DMS 273 (cell line): ENCODE measurements at regions not wholly inside any gene's neighbourhood (a gene's known extent, or its start where the extent isn't known, plus 50 kb on each side); places are given as distances from the start of the nearest gene placed in this dataset.
A peak's percentile ranks its signal among the peaks of the same experiment; 100 is the strongest.

Experiments used
- DNase-seq: peaks from one replicate; lab custom pipeline; 2025; ENCODE audit not compliant: unreplicated experiment; lab: John Stamatoyannopoulos, UW

DNA sequence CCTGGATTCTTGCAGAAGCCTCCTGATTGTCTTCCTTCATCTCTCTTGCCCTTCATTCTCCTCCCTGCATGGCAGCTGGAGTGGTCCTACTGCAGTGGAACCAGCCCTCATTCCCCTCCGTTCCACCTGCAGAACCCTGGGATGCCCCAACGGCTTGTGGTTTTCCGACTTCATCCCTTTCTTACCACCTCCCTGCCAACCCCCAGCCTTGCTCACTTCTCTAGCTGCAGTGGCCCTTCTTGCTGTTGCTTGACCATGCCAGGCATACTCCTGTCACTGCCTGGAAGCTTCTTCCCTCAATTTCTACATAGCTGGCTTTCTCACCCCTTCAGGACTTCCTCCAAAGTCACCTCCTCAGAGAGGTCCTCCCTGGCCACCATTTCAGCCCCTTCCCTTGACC, 123.3 kb downstream of the BEGAIN start:
- no peak for DNase-seq

DNA sequence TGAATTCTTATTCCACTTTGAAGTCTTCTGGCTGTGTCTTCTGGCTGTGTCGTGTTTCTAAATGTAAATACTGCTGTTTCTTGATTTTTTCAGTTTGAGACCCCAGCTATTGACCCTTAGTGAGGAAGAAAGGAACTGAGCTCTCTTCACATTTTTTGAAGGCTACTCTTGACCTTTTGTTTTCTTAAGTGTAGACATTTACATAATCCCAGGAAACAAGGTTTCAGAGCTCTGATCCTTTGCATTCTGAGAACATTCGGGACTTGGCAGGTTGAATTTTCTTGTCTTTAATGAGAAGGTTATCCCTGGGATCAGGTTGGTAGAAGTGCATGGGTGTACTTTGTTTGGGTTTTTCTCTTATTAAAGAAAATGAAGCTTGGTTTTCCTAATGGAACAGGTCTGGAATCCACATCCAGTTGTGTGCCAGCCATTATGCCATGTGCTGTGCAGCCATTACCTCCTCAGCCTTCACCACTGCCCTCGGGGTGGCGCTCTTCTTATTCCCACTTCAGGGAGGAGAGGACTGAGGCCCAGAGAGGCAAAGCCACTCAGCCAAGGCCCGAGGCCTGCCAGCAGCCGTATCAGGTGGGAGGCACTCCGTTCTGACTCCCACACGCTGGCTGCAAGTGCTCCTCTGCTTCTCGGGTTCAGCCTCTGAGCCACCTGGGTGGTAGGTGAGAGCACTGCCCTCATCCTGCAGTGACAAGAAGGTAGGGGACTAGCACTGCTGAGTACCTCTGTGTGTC, 120.9 kb downstream of the BEGAIN start:
- DNase-seq = no peak

GRCh38 chr14:100467046-100467750, 120.0 kb downstream of the BEGAIN start:
- DNase-seq = no peak

GRCh38 chr14:100467939-100468338, 119.3 kb downstream of the BEGAIN start:
- no peak for DNase-seq

DNA sequence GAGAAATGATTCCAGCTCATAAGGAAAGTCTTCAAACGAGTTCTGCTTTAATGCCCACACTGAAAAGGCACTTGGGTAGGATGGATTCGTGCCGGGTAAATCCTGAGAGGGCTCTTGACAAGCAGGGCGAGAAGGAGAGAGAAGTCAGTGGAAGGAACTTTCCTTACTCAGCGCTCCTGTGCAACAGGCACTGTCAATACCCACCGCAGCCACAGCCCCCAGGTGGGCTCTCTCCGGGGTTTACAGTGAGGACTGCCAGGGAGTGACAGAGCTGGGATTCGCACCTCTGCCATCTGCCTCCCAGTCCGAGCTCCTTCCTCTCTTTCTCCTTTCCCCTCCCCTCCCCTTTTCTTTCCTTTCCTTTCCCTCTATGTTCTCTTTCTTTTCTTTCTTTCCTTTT, 118.7 kb downstream of the BEGAIN start:
- DNase-seq = no peak

- DNase-seq = no peak
Measured at GRCh38 chr14:100469632-100470522, 117.3 kb downstream of the BEGAIN start.

- peak; percentile 24 for DNase-seq
Measured at GRCh38 chr14:100470523-100470897, 116.7 kb downstream of the BEGAIN start.

GRCh38 chr14:100471441-100472093, 115.7 kb downstream of the BEGAIN start:
- no peak for DNase-seq

- peak; percentile 41 for DNase-seq
Measured at GRCh38 chr14:100472094-100472455, 115.1 kb downstream of the BEGAIN start.

- no peak for DNase-seq
Measured at GRCh38 chr14:100472491-100472890, 114.7 kb downstream of the BEGAIN start.

DNA sequence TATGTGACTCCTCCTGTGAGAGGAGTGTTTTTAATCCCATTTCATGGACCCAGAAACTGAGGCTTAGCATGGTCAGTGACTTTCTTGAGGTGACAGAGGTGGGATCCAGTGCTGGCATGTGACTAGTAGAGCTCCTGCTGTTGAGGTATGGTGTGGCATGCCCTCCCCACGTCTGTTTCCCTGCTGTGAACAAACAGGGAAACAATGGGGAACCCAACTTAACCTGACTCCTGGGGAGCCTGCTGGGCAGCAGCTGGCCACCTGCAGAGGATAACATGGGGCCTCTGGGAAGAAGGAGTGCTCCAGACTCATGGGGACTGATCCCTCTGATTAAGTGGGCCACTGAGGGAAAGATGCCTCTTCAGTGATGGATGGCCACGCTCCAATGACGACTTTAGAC, 114.0 kb downstream of the BEGAIN start:
- no peak for DNase-seq

GRCh38 chr14:100474196-100474595, 113.0 kb downstream of the BEGAIN start:
- DNase-seq = no peak

GRCh38 chr14:100475268-100475667, 111.9 kb downstream of the BEGAIN start:
- DNase-seq = no peak

DNA sequence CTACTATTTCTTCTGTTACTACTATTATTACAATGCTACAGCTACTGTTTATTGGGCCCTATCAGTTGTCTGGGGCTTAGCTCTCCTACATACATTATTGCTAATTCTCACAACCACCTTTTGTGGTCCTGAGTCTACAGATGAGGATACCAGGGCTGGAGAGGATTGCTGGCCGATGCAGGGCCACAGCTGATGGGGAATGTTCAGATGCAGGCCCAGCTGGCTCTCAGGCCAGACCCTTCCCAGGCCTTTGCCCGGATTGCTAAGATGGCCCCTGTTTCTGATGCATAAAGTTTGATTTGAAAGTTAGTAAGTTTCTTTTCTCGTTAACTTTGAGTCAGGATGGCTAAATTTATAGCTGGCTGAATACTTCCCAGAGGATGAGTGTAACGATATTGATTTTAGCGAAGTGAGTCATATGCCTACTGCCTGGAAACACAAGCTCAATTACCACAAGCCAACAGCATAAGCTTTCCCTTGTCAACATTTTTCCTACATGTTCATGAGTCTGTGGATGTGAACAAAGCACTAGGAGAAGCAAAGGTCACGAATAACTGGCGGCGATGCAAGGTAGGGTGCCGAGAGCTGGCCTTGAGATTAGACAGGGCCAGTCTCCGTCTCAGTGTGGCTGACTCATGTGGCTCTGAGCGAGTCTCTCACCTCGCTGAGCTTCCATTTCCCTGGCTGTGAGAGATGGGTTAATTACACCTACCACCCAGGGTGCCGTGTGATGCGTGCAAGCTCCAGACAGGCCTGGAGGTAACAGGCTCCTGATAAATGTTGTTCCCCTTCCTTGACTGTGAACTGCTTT, 111.0 kb downstream of the BEGAIN start:
- no peak for DNase-seq

- DNase-seq = no peak
Measured at GRCh38 chr14:100484531-100485267, 102.5 kb downstream of the BEGAIN start.

DNA sequence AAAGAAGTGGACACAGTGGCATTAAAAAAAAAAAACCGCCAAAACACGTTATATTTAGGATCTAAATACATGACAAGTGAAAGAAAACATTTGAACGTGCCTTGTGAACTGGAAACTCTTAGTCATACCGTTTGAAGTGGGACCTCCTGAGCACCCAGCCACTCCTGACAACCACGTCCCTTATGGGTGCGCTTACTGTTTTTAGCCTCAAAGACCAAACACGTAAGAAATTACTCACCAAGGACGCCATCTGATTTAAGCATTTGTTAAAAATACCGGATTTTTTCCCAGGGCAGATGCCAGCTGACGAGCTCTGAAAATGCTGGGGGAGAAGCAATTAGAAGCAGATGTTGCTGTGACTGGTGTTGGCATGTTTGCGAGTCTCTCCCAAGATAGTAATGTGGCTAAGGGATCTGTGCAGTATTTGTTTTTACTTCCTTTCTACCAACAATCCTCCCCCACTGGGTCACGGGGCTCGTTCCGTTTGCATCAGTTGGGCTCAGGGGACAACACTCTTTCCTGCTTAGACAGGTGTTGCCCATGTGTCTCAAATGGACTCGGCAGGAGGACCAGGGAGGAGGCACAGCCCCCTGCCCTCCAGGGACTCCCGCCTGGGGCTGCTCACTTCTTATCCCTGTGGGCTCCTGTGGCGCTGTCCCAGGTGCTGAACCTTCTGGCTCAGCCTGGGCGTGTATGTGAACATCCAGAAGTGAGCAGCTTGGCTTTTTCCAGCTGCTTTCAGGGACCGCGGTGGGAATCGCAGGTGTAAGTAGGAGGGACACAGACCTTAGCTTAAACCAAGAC, 101.0 kb downstream of the BEGAIN start:
- peak; percentile 93 for DNase-seq
